HG03460 (cell line): ENCODE measurements at regions not wholly inside any gene's neighbourhood (a gene's known extent, or its start where the extent isn't known, plus 50 kb on each side); places are given as distances from the start of the nearest gene placed in this dataset.
"Not testable (repeated sequence)": the region's sequence is repeated elsewhere in the genome, so short reads cannot be mapped to it uniquely, and the experiment has no call there.

ENCODE experiments used
- ATAC-seq: cut with Tn5 transposase; IDR thresholded peaks from one replicate; pipeline ENCODE4 v1.9.1; 2021; ENCODE audit not compliant: unreplicated experiment

GRCh38 chr7:106583706-106584690, 77.0 kb downstream of the CCDC71L start:
- no peak for ATAC-seq

- ATAC-seq = no peak
Measured at GRCh38 chr7:106583100-106583499, 77.9 kb downstream of the CCDC71L start.

- ATAC-seq = no peak
Measured at GRCh38 chr7:106582365-106582764, 78.6 kb downstream of the CCDC71L start.

- ATAC-seq = not testable (repeated sequence)
Measured at GRCh38 chr7:106579086-106579485, 81.9 kb downstream of the CCDC71L start.

GRCh38 chr7:106575138-106575823, 85.7 kb downstream of the CCDC71L start:
- ATAC-seq = no peak

- no peak for ATAC-seq
Measured at GRCh38 chr7:106573738-106574137, 87.2 kb downstream of the CCDC71L start.

GRCh38 chr7:106573125-106573663, 87.8 kb downstream of the CCDC71L start:
- no peak for ATAC-seq

GRCh38 chr7:106572394-106573124, 88.4 kb downstream of the CCDC71L start:
- no peak for ATAC-seq

- no peak for ATAC-seq
Measured at GRCh38 chr7:106571563-106571962, 89.4 kb downstream of the CCDC71L start.

GRCh38 chr7:106570948-106571418, 90.0 kb downstream of the CCDC71L start:
- no peak for ATAC-seq

- no peak for ATAC-seq
Measured at GRCh38 chr7:106570146-106570545, 90.8 kb downstream of the CCDC71L start.

- no peak for ATAC-seq
Measured at GRCh38 chr7:106569500-106569929, 91.4 kb downstream of the CCDC71L start.

GRCh38 chr7:106568680-106569499, 92.1 kb downstream of the CCDC71L start:
- ATAC-seq = no peak

GRCh38 chr7:106568002-106568679, 92.8 kb downstream of the CCDC71L start:
- ATAC-seq = no peak

- not testable (repeated sequence) for ATAC-seq
Measured at GRCh38 chr7:106567204-106568001, 93.6 kb downstream of the CCDC71L start.

GRCh38 chr7:106566672-106567071, 94.3 kb downstream of the CCDC71L start:
- ATAC-seq = no peak

- no peak for ATAC-seq
Measured at GRCh38 chr7:106566196-106566595, 94.8 kb downstream of the CCDC71L start.

- ATAC-seq = no peak
Measured at GRCh38 chr7:106565428-106565827, 95.5 kb downstream of the CCDC71L start.
